DMS 273 (cell line): ENCODE measurements at regions not wholly inside any gene's neighbourhood (a gene's known extent, or its start where the extent isn't known, plus 50 kb on each side); places are given as distances from the start of the nearest gene placed in this dataset.

Source experiments
- DNase-seq: peaks from one replicate; lab custom pipeline; 2025; ENCODE audit not compliant: unreplicated experiment; lab: John Stamatoyannopoulos, UW

DNA sequence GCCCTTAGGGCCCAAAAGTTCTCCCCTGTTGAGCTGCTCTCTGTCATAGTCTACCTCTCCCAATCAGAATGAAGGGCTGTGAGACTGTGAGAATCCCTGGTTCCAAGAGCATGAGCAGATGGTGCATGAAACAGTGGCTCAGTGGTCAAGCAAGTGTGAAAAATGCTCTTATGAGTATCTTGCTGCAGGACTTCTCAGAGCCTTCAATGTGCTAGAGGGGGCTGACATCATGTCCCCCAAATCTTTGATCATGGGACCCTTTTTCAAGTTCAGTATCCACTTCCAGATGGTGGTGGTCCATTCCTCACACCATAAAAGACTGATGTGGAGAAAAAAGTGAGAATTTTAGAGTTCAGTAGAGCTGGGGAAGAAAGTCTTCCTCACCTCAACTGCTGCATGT, 265.3 kb upstream of the HABP2 start:
- no peak for DNase-seq

DNA sequence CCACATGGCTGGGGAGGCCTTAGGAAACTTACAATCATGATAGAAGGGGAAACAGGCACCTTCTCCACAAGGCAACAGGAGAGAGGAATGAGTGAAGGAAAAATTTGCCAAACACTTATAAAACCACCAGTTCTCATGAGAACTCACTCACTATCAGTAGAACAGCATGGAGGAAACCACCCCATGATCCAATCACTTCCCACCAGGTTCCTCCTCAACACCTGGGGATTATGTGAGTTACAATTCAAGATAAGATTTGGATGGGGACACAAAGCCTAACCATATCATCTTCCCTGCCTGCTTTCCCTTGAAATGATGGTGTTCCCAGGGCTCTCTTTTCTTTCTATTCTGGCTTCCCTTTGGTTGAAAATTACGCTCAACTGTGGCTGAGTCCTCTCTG, 262.7 kb upstream of the HABP2 start:
- no peak for DNase-seq

DNA sequence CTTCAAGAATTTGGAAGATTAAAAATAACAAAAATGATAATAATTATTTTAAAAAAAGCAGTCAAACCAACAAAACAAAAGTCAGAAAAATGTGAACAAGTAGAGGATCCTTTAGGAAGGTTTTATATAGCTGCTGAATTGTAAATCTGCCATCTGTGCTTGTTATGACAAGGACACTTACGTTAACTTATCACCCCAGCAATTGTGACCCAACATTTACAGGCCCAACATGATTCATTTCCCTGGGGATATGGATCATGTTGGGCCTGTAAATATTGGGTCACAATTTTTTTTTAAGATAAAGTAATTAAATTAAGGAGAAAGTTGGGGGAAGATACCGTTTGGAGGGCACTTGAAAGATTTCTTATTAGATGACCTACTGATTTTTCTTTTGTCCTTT, 261.4 kb upstream of the HABP2 start:
- no peak for DNase-seq

DNA sequence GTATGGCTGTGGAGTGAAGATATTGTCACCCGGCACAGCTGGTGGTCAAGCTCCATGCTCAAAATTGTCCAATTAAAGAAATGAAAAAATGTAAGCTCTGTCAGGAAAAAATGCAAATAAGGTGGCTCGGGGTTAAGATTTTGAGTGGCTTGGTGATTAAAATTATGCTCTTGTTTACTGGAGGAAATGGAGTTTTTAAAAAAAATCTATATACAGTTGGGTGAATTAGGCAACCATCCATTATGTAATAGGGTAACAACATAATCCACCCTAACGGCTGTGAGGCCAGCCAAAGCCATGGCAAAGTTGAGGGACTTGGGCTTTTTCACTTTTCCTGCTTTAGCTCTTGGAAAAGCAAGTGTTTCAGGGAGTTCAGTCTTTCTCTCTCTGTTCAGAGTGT, 260.8 kb upstream of the HABP2 start:
- DNase-seq: no peak

DNA sequence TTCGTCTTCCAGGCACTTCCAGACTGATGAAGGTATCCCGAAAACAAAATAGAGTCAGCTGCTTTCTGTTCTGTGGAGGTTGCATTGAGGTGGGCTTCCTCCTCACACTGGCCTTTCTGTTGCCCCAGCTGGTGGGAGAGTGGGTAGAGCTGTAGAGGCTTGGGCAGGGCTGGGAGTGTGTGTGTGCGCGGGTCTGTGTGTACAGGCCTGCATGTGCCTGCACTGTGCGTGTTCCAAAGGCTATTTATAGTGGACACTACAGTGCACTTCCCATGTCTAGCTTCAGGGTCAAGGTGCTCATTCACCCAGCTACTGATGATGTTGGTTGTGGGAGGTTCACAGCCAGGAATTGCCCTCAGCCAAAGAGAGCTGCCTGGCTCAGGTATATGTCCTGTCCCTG, 260.1 kb upstream of the HABP2 start:
- no peak for DNase-seq

DNA sequence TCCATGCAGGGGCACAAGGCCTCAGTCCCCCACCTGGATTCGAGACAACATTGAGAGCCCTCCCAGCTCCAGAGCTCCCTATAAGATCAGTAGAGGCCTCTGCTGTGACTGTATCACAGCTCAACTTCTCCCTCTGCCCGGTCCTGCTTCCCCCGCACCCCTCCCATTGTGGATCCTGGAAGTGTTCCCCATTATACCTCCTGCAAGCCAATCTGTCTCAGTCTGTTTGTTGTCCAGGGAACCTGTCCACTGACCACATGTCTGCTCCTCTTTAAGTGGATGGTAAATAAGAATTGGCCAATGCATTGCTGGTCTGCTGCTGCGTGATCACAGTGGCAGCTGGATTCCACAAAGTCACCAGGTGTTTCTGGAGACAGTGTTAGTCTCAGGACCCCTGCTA, 259.7 kb upstream of the HABP2 start:
- DNase-seq: no peak

DNA sequence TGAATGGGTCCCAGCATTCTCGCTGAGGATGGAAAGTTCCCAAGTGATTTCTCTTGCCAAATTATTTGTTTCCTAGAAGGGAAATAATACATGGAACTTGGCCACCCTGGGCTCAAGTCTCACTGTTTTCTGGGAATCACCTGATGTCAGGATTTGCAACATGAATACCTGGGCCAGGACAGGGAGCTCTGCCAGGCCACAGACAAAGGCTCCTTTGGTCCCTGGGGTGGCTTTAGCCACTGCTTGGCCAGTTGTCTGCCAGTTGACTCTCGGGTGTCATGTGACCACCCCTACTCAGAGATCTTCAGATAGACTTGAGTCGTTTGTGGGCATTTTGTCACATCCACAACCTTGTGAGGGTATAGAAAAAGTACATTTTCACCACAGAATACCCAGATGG, 258.0 kb upstream of the HABP2 start:
- no peak for DNase-seq

DNA sequence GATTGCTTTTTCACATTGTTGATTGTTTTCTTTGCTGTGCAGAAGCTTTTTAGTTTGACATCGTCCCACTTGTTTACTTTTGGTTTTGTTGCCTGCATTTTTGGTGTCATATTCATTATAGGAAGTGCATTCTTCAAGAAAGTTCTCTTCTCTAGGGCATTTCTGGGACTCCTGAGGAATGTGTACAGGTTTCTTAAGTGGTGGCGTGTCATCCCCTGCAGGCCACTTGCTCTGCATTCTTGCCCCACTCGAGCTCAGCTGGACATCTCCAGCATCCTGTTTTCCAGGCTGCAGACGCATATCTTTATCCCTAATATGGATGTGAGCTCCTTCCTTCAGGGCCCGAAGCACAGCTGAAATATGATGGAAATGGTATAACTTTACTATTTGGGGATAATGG, 255.6 kb upstream of the HABP2 start:
- DNase-seq: no peak

DNA sequence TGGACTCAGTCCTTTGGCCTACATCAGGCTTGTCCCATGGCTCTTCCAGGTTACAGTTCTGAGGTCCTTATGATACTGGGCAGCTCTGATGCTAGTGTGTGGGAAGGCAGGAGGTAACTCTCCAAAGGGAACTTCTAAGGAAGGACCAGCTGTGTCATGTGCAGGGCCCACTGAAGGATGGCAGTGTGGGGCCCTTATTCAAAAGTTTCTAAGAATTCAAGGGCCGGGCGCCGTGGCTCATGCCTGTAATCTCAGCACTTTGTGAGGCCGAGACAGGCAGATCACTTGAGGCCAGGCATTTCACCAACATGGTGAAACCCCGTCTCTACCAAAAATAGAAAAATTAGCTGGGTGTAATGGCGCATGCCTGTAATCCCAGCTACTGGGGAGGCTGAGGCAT, 254.2 kb upstream of the HABP2 start:
- no peak for DNase-seq

DNA sequence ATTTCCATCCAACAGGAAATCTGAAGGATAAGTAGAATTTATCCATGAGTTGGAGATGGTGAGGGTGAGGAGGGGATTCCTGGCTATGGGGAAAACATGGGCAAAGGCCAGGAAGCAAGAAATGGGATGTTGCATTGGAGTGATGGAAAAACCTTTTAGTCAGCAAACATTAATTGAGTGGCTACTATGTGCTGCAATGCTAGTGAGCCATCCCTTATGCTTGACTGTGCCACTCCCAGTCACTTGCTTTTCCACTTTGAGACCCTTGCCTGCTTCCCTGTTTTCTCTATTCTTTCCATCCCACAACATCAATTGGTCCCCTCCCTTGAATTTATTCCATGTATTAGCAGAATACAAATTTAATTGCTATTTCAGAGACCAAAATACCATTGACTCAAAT, 252.7 kb upstream of the HABP2 start:
- no peak for DNase-seq

DNA sequence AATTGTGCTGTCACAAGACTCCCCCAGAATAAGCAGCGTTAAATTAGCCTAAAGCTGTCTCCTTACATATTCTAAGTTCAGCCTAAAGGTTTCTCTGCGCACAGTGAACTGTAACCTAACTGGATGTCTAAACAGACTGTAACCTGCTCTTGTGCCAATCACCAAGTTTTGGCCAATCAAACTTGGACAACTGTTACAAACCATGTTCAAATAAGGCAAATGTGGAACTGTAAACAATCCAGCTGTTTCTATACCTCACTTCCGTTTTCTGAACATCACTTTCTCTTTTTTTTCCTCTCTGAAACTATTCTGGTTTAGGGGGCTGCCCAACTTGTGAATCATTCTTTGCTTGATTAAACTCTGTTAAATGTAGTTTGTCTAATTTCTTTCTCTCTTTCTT, 252.2 kb upstream of the HABP2 start:
- no peak for DNase-seq

DNA sequence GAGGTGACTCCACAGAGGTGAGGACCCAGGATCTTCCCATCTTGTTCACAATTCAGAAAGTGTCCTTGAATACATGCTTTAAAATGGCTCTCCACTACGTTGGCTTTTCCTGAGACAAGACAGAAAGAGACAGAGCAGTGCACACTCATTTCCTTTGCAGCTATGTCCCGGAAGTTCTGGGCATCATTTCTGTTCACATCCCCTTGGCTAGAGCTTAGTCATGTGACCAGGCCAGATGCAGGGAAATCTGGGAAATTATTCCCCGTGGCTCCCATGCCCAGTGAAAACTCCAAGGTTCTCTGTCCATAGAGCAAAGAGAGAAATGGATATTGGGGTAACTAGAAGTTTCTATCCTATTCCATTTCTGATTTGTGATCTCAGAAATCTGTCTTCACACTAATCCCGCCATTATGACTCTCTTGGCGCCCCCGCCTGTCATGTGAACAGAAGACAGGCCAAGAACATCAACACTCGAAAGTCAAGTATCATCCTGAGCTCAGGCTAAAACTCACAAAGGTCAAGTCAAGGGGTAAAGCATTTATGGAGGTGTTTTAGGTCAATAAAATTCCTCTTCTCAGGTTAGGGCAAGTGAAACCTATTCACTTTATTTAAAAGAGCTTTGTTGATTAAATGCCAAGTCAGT, 251.4 kb upstream of the HABP2 start:
- peak; percentile 3 for DNase-seq

DNA sequence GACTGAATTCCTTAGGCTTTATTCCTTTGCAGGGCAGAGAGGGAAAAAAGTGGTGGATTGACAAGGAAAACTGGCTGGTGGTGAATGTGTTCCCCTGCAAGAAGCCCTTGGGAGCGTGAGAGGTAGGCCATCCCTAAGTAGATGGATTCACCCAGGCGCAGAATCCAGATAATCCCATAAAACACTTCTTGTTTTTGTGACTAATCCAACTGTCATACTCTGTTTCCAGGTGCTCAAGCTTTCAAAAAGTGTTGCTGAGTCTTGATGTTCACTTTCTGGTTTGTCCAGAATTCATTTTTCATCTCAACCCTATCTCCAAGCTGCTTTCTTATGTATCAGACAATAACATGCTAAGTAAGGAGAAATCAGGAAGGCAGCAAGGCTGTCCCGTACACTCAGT, 250.8 kb upstream of the HABP2 start:
- DNase-seq: no peak

DNA sequence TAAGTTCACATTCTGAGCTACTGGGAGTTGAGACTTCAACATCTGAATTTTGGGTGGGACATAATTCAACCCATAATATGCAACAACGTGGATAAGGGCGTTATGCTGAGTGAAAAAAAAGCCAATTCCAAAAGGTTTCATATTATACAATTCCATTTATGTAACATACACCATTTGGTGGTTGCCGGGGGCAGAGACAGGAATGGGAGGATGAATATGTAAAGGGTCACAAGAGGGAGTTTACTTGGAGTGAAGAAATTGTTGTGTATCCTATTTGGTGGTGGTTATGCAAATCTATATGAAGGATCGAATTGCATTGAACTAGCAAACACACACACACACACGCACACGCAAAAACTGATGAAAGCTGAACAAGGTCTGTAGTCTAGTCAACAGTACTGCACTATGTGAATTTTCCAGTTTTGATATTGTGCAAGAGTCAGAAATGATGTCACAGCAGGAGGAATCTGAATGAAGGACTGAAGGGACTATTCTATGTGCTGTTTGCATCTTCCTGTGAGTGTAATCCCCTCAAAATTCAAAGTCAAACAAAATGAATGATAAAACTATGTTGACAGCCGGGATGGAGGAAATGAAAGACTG, 249.2 kb upstream of the HABP2 start:
- no peak for DNase-seq

DNA sequence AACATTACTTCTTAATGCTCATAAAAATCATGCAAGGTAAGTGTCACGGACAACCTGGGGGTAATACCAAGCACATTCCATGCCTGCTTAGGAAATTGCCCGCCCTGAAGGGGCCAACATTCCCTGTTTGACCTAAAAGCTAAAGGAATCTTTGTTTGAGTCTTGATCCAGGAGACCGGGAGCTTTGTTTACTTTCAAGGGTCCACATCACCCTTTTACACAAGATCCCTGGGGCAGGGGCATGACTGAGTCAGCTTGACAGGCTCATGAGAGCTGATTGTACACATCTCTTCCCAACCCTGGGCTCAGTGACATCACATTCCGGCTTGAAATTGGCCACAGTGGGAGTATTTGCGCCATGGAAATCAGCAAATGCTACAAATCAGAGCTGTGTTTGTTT, 248.1 kb upstream of the HABP2 start:
- DNase-seq: no peak

DNA sequence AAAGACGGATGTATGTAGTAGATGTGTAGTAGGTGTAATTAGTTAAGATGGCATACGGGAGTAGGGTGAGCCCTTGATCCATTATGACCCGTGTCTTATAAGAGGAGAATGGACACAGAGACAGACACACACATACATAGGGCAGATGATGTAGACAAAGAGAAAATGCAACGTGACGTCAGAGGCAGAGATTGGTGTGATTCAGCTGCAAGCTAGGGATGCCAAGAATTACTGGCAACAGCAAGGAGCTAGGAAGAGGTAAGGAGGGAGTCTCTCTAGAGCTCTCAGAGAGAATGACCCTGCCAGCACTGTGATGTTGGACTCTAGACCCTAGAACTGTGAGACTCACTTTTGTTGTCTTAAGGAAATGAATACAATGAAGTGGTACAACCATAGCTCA, 247.0 kb upstream of the HABP2 start:
- DNase-seq: no peak

DNA sequence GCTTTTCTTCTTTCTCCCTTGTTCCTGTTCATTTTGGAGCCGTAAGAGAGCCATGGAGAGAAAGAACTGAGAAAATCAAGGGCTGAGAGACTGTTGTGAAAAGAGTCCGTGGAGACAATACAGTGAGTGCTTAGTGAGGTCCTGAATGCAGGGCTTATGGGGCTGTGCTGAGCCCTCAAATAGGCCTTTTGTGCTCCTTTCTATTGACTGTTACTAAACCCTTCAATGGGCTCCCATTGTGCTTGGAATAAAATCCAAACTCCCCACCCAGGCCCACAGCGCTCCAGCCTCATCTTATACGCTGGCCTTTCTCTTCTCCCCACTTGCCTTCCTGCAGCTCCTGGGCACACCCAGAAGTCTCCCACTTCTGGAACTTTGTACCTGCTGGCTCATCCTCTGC, 243.1 kb upstream of the HABP2 start:
- no peak for DNase-seq

DNA sequence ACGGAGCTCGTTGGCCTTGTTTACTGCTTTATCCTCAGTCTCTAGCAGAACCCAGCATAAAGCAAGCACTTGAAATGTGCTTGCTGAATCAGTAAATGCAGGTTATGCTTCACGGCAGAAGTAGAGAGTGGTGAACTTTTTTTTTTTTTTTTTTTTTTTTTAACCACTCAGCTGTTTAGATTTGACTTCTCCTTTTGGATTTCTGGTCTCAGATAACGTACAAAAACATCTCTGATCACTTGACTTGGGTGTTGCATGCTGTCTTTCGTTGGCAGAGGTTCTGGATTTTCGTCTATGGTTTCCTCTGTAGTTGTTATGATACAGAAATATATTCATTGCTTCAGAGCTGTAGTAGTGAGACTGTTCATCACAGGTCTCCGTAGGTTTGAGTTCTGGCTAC, 242.5 kb upstream of the HABP2 start:
- no peak for DNase-seq

DNA sequence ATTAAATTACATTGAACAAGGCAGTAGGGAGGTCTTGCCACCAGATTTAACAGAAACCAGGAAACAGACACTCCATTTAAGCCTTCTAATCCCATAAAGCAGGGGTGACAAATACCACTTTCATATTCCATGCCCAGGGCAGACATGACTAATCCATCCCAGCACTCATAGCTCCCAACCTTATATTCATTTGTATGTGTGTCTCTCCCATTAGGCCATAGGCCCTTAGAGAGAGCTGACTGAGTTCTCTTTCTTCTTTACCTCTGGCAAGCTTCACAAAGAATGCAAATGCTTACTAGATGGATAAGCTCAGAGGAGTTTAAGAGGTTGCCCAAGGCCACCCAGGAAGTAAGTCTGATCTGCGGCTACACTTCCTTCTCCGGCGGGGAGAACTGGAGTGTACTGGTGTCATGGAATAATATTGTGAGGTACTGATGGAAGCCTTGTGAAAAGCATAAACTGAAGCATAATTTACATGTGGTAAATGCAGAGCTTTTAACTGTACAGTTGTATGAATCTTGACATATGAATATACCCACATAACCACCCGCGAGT, 239.7 kb upstream of the HABP2 start:
- DNase-seq: no peak

DNA sequence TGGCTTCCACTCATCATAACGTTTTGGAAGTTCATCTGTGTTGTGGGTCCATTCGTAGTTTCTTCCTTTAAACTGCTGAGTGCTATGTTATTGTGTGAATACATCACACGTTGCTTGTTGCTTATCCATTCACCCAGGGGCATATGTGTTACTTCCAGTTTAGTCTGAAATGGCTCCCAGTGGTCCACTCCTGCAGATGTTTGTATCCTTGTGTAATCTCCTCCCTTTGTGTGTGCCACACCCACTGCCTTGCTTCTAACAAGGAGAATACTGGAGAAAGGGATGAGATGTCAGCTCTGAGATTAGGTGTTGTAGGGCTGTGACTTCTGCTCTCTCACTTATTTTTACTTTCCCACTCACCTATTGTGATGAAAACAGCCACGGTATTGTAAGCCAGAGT, 239.1 kb upstream of the HABP2 start:
- no peak for DNase-seq

DNA sequence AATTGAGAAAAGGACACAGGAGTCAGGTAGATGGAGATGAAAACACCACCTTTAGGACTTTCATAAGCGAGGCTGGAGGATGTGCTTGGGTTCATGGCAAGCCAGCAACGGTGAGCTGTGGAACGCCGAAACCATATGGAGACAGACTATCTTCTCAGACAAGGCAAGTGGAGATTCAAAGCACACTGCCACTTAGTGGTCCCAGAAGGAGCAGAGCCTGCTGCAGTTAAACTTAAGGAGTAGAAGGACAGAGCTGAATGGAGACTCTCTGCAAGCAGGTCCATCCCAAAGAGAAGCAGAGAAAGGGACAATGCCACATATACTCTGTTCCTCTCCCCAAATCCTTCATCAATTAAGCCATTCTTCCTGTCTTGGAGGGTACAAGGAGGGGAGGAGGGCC, 236.3 kb upstream of the HABP2 start:
- peak; percentile 1 for DNase-seq

DNA sequence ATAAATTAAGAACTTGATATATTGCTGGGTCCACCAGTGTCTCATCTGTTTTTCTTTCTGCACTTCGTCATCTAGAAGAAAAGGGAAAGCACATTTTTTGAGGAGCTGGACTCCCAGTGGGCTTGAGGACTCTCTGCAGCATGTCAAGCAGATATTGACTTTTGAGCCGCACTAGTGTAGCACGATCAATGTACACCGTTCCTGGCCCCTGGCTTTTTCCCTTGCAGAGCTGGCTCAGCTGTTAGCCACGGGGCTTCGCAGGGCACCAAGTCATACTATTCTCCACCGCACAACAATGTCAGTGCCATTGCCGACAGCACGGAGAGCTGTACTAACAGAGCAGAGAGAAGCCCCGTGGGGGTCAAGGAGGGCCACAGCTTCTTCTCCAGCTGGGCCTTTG, 235.4 kb upstream of the HABP2 start:
- DNase-seq: no peak

DNA sequence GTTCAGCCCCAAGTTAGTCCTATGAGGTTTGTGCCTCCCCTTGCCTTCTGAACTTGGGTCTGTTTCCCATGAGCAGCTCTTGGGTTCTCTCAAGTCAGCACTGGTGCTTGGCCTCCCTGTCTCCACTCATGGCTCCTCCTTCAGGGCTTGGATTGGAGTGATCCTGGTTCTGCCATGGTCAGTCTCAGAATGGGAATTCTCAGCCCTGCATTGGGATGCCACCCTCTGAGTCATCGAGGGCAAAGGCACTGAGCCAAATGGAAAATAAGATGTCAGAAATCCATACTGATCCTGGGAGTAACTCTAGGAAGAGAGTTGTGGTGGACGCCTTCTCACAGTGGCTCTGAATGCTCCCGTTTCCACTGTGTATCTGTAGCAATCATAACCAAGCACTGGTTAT, 233.4 kb upstream of the HABP2 start:
- no peak for DNase-seq
